Activated B cell treated with CpG ODN at 0.5 μM for 24 hours (primary cell): ENCODE measurements at regions not wholly inside any gene's neighbourhood (a gene's known extent, or its start where the extent isn't known, plus 50 kb on each side); places are given as distances from the start of the nearest gene placed in this dataset.

ENCODE experiments used
- ATAC-seq: fragments of 200-7000 bp; cut with Tn5 transposase; one replicate; pipeline ENCODE4 v1.10.0; 2021; ENCODE audit warnings: low read depth, mild to moderate bottlenecking, moderate library complexity
- CTCF ChIA-PET: fragments of 350-600 bp; sonication (Branson Sonifier 250); formaldehyde crosslinking; loops from one replicate; lab custom pipeline; 2021; ENCODE audit warnings: antibody characterized with exemption; lab: Charles Lee
- POLR2A ChIA-PET: fragments of 350-600 bp; sonication (Branson Sonifier 250); formaldehyde crosslinking; loops from one replicate; lab custom pipeline; 2021; ENCODE audit warnings: antibody characterized with exemption; lab: Charles Lee
- DNase-seq: peaks from one replicate; pipeline ENCODE4 v3.0.0; 2022
- H3K27ac Mint-ChIP-seq: one replicate; pipeline ENCODE4 v1.8.0; 2020; ENCODE audit warnings: mixed read lengths
- H3K27me3 Mint-ChIP-seq: one replicate; pipeline ENCODE4 v1.8.0; 2021; ENCODE audit warnings: mixed read lengths
- H3K36me3 Mint-ChIP-seq: one replicate; pipeline ENCODE4 v1.8.0; 2021; ENCODE audit warnings: low read depth, mixed read lengths
- H3K4me1 Mint-ChIP-seq: one replicate; pipeline ENCODE4 v1.8.0; 2021; ENCODE audit warnings: mixed read lengths
- H3K4me3 Mint-ChIP-seq: one replicate; pipeline ENCODE4 v1.8.0; 2020; ENCODE audit warnings: mild to moderate bottlenecking, mixed read lengths
- H3K9me3 Mint-ChIP-seq: one replicate; pipeline ENCODE4 v1.8.0; 2020; ENCODE audit warnings: mixed read lengths
- CTCF ChIP-seq: fragments of 200-600 bp; IDR thresholded peaks from one replicate; pipeline ENCODE4 v1.8.0; 2022; ENCODE audit warnings: antibody characterized with exemption, mild to moderate bottlenecking
- intact Hi-C: fragments of 100-400 bp; cut with micrococcal nuclease; formaldehyde crosslinking; loops from one replicate; pipeline ENCODE4 v1.15.1; 2024

- Mint-ChIP-seq H3K27ac (no peak overlapping the region), H3K4me3 (no peak overlapping the region), H3K4me1 (no peaks in the 10 kb centered on the region), H3K27me3 (no peaks in the 10 kb centered on the region), H3K9me3 (no peaks in the 10 kb centered on the region), H3K36me3 (no peaks in the 10 kb centered on the region)
- intact Hi-C loops: no loop called here
- ChIA-PET POLR2A (interaction anchor here (0.7 kb wide), 1 partner anchor 75 kb away, joined by 4 read pairs; no protein-coding TSS in a partner anchor), CTCF (no interaction called here)
- no peak for DNase-seq
- ATAC-seq: no peak
- no peak for TF ChIP-seq CTCF
Observed at GRCh38 chr2:58578276-58578675, 337.2 kb upstream of the FANCL start.

- TF ChIP-seq CTCF: no peak
- H3K27me3 Mint-ChIP-seq: no peaks in the 10 kb centered on the region
- no peak for ATAC-seq
- CTCF ChIA-PET: no interaction called here
- intact Hi-C loops: loop anchor here (5.0 kb wide), 2 partner anchors 813 to 1992 kb away; no protein-coding TSS in a partner anchor
- no peak overlapping the region for H3K27ac Mint-ChIP-seq
- no peaks in the 10 kb centered on the region for H3K36me3 Mint-ChIP-seq
- no peaks in the 10 kb centered on the region for H3K9me3 Mint-ChIP-seq
- POLR2A ChIA-PET: no interaction called here
- DNase-seq: no peak
- H3K4me1 Mint-ChIP-seq: peaks cover 7% of the 10 kb centered on the region
- no peak overlapping the region for H3K4me3 Mint-ChIP-seq
Observed at GRCh38 chr2:58574873-58575272, 333.7 kb upstream of the FANCL start.

- Mint-ChIP-seq H3K27ac (no peak overlapping the region), H3K27me3 (no peaks in the 10 kb centered on the region), H3K4me1 (peaks cover 12% of the 10 kb centered on the region), H3K36me3 (no peaks in the 10 kb centered on the region), H3K4me3 (no peak overlapping the region), H3K9me3 (no peaks in the 10 kb centered on the region)
- ATAC-seq (no peak), DNase-seq (no peak)
- CTCF ChIA-PET: interaction anchor here (0.6 kb wide), 1 partner anchor 72 kb away, joined by 3 read pairs; no protein-coding TSS in a partner anchor
- POLR2A ChIA-PET: no interaction called here
- no peak for TF ChIP-seq CTCF
- intact Hi-C loops: loop anchor here (5.0 kb wide), 2 partner anchors 810 to 1995 kb away; no protein-coding TSS in a partner anchor
Observed at GRCh38 chr2:58572731-58573130, 331.6 kb upstream of the FANCL start.

GRCh38 chr2:58571181-58571852, 330.2 kb upstream of the FANCL start:
- CTCF ChIA-PET: interaction anchor here (0.7 kb wide), 1 partner anchor 665 kb away, joined by 3 read pairs; no protein-coding TSS in a partner anchor
- H3K9me3 Mint-ChIP-seq: no peaks in the 10 kb centered on the region
- intact Hi-C loops: loop anchor here (2.0 to 5.0 kb wide), 3 partner anchors 665 to 1996 kb away; no protein-coding TSS in a partner anchor

More at GRCh38 chr2:58571181-58571852, 330.2 kb upstream of the FANCL start:
- DNase-seq (no peak), ATAC-seq (peak; percentile 61)
- Mint-ChIP-seq H3K4me3 (no peak overlapping the region), H3K27ac (no peak overlapping the region), H3K36me3 (no peaks in the 10 kb centered on the region), H3K4me1 (peaks cover 12% of the 10 kb centered on the region), H3K27me3 (no peaks in the 10 kb centered on the region)
- TF ChIP-seq CTCF: no peak
- POLR2A ChIA-PET: no interaction called here
